ENCODE measurements at regions not wholly inside any gene's neighbourhood (a gene's known extent, or its start where the extent isn't known, plus 50 kb on each side); places are given as distances from the start of the nearest gene placed in this dataset.

- no peaks in the 10 kb centered on the region for H3K36me3 ChIP-seq
- no peak for TF ChIP-seq CTCF (IDR thresholded peaks at IDR 0.05)
- no peaks in the 10 kb centered on the region for H3K27me3 ChIP-seq (ENCODE audit: low read depth)
- intact Hi-C loops (cut with DNase I) = no loop called here
- H3K4me1 ChIP-seq = no peaks in the 10 kb centered on the region
- no peak overlapping the region for H3K4me3 ChIP-seq
- no peak for DNase-seq
- ATAC-seq = no peak
- H3K27ac ChIP-seq = no peak overlapping the region
- H3K9me3 ChIP-seq = no peaks in the 10 kb centered on the region
Observed at GRCh38 chr18:4640349-4641012, 185.4 kb upstream of the DLGAP1 start.

- Histone ChIP-seq H3K27me3 (ENCODE audit: low read depth) (no peaks in the 10 kb centered on the region), H3K27ac (no peak overlapping the region), H3K9me3 (no peaks in the 10 kb centered on the region), H3K36me3 (no peaks in the 10 kb centered on the region), H3K4me1 (no peaks in the 10 kb centered on the region), H3K4me3 (no peak overlapping the region)
- TF ChIP-seq CTCF (IDR thresholded peaks at IDR 0.05) = no peak
- intact Hi-C loops (cut with DNase I) = no loop called here
- no peak for DNase-seq
- no peak for ATAC-seq
Observed at GRCh38 chr18:4639628-4640310, 184.7 kb upstream of the DLGAP1 start.

- H3K4me3 ChIP-seq = no peak overlapping the region
- no peaks in the 10 kb centered on the region for H3K36me3 ChIP-seq
Observed at GRCh38 chr18:4638680-4639079, 183.6 kb upstream of the DLGAP1 start.

GRCh38 chr18:4637876-4638275 is 182.8 kb upstream of the DLGAP1 start:
- intact Hi-C loops (cut with DNase I) = no loop called here
- H3K36me3 ChIP-seq = no peaks in the 10 kb centered on the region
- H3K4me1 ChIP-seq = no peaks in the 10 kb centered on the region
- no peak for DNase-seq
- TF ChIP-seq CTCF (IDR thresholded peaks at IDR 0.05) = no peak
- H3K27ac ChIP-seq = no peak overlapping the region
- H3K9me3 ChIP-seq = no peaks in the 10 kb centered on the region
- no peak for ATAC-seq
- H3K4me3 ChIP-seq = no peak overlapping the region
- no peaks in the 10 kb centered on the region for H3K27me3 ChIP-seq (ENCODE audit: low read depth)

More at GRCh38 chr18:4638680-4639079, 183.6 kb upstream of the DLGAP1 start:
- no peak for TF ChIP-seq CTCF (IDR thresholded peaks at IDR 0.05)
- Histone ChIP-seq H3K27ac (no peak overlapping the region), H3K4me1 (no peaks in the 10 kb centered on the region), H3K27me3 (ENCODE audit: low read depth) (no peaks in the 10 kb centered on the region), H3K9me3 (no peaks in the 10 kb centered on the region)
- DNase-seq = no peak
- no peak for ATAC-seq
- intact Hi-C loops (cut with DNase I) = no loop called here

GRCh38 chr18:4636967-4637366 is 181.9 kb upstream of the DLGAP1 start:
- H3K27ac ChIP-seq = no peak overlapping the region
- no peaks in the 10 kb centered on the region for H3K4me1 ChIP-seq
- ATAC-seq (no peak), DNase-seq (no peak)
- intact Hi-C loops (cut with DNase I) = no loop called here
- no peak overlapping the region for H3K4me3 ChIP-seq
- no peaks in the 10 kb centered on the region for H3K27me3 ChIP-seq (ENCODE audit: low read depth)
- H3K9me3 ChIP-seq = no peaks in the 10 kb centered on the region
- no peaks in the 10 kb centered on the region for H3K36me3 ChIP-seq
- no peak for TF ChIP-seq CTCF (IDR thresholded peaks at IDR 0.05)
